ENCODE measurements at regions not wholly inside any gene's neighbourhood (a gene's known extent, or its start where the extent isn't known, plus 50 kb on each side); places are given as distances from the start of the nearest gene placed in this dataset.

DNA sequence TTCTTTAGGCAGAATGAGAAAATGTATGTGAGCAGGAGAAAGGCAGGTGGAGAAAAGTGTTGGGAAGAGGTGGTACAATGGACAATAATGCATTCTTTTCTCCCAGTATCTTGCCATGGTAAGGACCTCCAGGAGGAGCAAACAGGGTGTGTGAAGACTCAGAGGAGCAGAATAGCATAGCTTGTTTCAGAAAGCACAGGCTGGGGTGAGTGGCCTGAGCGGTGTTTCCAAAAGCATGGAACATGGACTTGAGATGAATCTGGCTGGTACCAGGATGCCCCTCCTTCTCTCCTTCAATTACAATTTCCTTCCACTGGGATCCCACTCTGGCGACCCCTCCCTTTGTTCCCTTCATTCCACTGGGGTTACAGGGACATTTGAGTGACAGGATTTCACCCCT, 123.4 kb upstream of the TNR start:
- H3K4me3 ChIP-seq (ENCODE audit: insufficient read length, low read depth): no peak overlapping the region
- no peak overlapping the region for H3K9ac ChIP-seq (ENCODE audit: insufficient read length, low read depth)
- no peaks in the 10 kb centered on the region for H3K36me3 ChIP-seq (ENCODE audit: insufficient read depth, insufficient read length, low read length)
- H3K9me3 ChIP-seq (ENCODE audit: insufficient read depth, low read length): no peaks in the 10 kb centered on the region
- TF ChIP-seq ZNF274 (IDR thresholded peaks at IDR 0.05; ENCODE audit: low read depth, low read length) (no peak), SUZ12 (IDR thresholded peaks at IDR 0.05; ENCODE audit: extremely low read depth, insufficient read depth, insufficient read length) (no peak), YY1 (IDR thresholded peaks at IDR 0.05; ENCODE audit: insufficient read depth, insufficient read length) (no peak)
- peaks cover 8% of the 10 kb centered on the region for H3K4me1 ChIP-seq (ENCODE audit: insufficient read depth, insufficient read length)
- DNase-seq (ENCODE audit: low read depth, low spot score): no peak
- no peaks in the 10 kb centered on the region for H3K27me3 ChIP-seq (ENCODE audit: insufficient read depth, insufficient read length)

DNA sequence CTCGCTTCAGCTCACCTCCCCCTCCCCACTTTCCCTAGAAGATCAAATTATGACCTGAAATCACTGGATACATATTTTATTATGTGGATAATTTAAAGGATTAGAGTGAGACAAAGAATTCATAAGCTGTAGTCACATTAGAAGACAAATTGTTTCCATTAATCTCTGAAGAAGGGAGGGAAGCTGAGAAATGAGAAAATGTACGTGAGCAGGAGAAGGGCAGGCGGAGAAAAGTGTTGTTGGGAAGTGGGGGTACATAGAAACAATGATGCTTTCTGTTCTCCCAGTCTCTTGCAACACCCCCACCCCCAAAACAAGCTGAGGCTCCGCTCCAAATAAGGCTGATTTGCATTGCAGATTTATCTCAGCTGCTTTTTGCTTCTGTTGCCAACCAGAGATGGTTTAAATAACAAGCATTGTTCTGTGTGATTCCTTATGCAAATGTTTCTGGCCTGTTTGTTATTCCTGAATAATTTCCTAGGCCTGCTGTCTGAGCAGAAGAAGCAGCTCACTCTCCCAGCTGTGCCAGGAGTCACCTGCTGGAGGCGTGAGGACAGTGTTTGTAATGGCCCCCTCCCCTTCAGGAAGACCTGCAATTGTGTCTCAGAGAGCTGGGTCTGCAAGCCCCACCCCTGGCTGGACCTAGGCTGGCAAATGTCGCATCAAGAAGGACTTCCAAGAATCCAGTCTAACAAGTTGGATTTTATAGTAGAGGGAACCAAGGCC, 121.8 kb upstream of the TNR start:
- no peak overlapping the region for H3K9ac ChIP-seq (ENCODE audit: insufficient read length, low read depth)
- no peak overlapping the region for H3K4me3 ChIP-seq (ENCODE audit: insufficient read length, low read depth)
- TF ChIP-seq ZNF274 (IDR thresholded peaks at IDR 0.05; ENCODE audit: low read depth, low read length) (no peak), YY1 (IDR thresholded peaks at IDR 0.05; ENCODE audit: insufficient read depth, insufficient read length) (no peak), SUZ12 (IDR thresholded peaks at IDR 0.05; ENCODE audit: extremely low read depth, insufficient read depth, insufficient read length) (no peak)
- peak; percentile 87 for DNase-seq (ENCODE audit: low read depth, low spot score)
- H3K4me1 ChIP-seq (ENCODE audit: insufficient read depth, insufficient read length): peaks cover 12% of the 10 kb centered on the region
- no peaks in the 10 kb centered on the region for H3K36me3 ChIP-seq (ENCODE audit: insufficient read depth, insufficient read length, low read length)
- no peaks in the 10 kb centered on the region for H3K27me3 ChIP-seq (ENCODE audit: insufficient read depth, insufficient read length)
- no peaks in the 10 kb centered on the region for H3K9me3 ChIP-seq (ENCODE audit: insufficient read depth, low read length)

DNA sequence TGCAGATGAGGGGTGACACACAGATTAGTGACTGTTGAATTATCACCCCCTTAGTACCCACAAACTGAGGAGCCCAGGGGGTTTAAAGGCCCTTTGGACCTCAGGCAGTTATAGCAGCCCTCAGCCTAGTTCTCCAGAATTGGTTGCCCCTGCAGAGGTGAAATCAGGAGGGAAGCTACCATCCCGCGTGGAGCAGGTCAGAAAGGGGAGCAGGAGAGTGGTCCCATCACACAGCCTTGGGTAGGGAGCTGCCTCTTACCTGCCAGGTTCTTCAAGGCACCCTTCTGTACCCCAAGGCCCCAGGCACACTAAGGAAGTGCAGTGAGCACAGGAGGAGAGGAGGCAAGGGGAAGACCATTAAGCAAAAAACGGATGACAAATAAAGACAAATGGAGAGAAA, 121.2 kb upstream of the TNR start:
- peaks cover 12% of the 10 kb centered on the region for H3K4me1 ChIP-seq (ENCODE audit: insufficient read depth, insufficient read length)
- H3K9me3 ChIP-seq (ENCODE audit: insufficient read depth, low read length): no peaks in the 10 kb centered on the region
- no peak for DNase-seq (ENCODE audit: low read depth, low spot score)
- H3K36me3 ChIP-seq (ENCODE audit: insufficient read depth, insufficient read length, low read length): no peaks in the 10 kb centered on the region
- H3K4me3 ChIP-seq (ENCODE audit: insufficient read length, low read depth): no peak overlapping the region
- no peak overlapping the region for H3K9ac ChIP-seq (ENCODE audit: insufficient read length, low read depth)
- no peaks in the 10 kb centered on the region for H3K27me3 ChIP-seq (ENCODE audit: insufficient read depth, insufficient read length)
- TF ChIP-seq SUZ12 (IDR thresholded peaks at IDR 0.05; ENCODE audit: extremely low read depth, insufficient read depth, insufficient read length): no peak
- TF ChIP-seq ZNF274 (IDR thresholded peaks at IDR 0.05; ENCODE audit: low read depth, low read length): no peak
- TF ChIP-seq YY1 (IDR thresholded peaks at IDR 0.05; ENCODE audit: insufficient read depth, insufficient read length): no peak

DNA sequence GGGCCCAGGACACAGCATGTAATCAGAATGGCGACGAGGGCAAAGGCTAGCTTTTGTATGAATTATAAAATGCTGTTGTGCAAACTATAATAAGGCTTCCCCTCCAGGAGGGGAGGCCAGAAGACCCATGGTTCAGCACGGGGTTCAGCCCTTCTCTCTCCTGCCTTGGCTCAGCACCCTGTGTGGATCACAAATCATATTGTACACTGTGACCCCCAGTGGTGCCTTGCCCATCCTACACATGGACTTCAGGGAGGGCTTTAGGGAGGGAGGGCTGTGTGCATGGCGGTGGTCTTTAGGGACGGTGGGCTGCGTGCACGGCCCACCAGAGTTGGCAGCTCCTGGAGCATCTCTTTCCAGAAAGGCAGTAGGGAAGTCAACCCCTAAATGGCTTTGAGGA, 120.8 kb upstream of the TNR start:
- H3K4me1 ChIP-seq (ENCODE audit: insufficient read depth, insufficient read length): peaks cover 12% of the 10 kb centered on the region
- no peak overlapping the region for H3K4me3 ChIP-seq (ENCODE audit: insufficient read length, low read depth)
- TF ChIP-seq YY1 (IDR thresholded peaks at IDR 0.05; ENCODE audit: insufficient read depth, insufficient read length) (no peak), ZNF274 (IDR thresholded peaks at IDR 0.05; ENCODE audit: low read depth, low read length) (no peak), SUZ12 (IDR thresholded peaks at IDR 0.05; ENCODE audit: extremely low read depth, insufficient read depth, insufficient read length) (no peak)
- no peaks in the 10 kb centered on the region for H3K9me3 ChIP-seq (ENCODE audit: insufficient read depth, low read length)
- H3K36me3 ChIP-seq (ENCODE audit: insufficient read depth, insufficient read length, low read length): no peaks in the 10 kb centered on the region
- H3K9ac ChIP-seq (ENCODE audit: insufficient read length, low read depth): no peak overlapping the region
- DNase-seq (ENCODE audit: low read depth, low spot score): no peak
- H3K27me3 ChIP-seq (ENCODE audit: insufficient read depth, insufficient read length): no peaks in the 10 kb centered on the region

DNA sequence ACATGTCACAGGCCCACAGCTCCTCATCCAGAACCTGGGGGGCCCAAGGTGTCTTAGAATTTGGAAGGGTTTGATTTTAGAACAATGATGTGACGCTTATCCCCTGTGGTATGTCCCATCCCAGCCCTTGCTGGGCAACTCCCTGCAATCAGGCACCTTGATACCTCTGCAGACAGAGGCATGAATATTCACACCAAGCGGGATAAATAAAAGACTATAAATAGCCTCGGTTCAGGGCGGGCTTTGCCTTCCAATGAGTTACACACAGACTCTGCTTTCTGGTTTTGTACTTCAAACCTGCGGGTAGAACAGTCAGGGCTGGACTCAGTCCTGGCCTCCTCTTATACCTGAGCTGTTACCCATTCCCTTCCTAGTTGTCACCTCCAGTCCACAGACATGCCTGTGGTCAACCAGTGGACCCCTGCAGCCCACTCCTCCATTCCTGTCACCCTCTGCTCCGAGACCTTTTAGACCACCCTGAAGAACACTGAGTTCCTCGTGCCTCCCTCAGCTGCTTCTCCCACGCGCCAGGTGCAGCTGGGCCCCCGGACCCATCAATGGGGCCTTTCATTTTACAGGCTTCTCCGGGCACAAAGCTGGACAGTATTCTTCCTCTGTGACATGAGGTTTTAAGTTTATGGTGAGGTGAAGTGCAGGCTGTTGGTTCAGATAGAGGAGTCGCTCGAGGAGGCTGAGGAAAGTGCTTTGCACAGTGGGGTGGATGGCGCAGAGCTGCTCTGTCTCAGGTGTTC, 120.1 kb upstream of the TNR start:
- Histone ChIP-seq H3K36me3 (ENCODE audit: insufficient read depth, insufficient read length, low read length) (no peaks in the 10 kb centered on the region), H3K4me1 (ENCODE audit: insufficient read depth, insufficient read length) (peaks cover 12% of the 10 kb centered on the region), H3K27me3 (ENCODE audit: insufficient read depth, insufficient read length) (no peaks in the 10 kb centered on the region), H3K9me3 (ENCODE audit: insufficient read depth, low read length) (no peaks in the 10 kb centered on the region), H3K4me3 (ENCODE audit: insufficient read length, low read depth) (no peak overlapping the region), H3K9ac (ENCODE audit: insufficient read length, low read depth) (no peak overlapping the region)
- TF ChIP-seq YY1 (IDR thresholded peaks at IDR 0.05; ENCODE audit: insufficient read depth, insufficient read length) (no peak), ZNF274 (IDR thresholded peaks at IDR 0.05; ENCODE audit: low read depth, low read length) (no peak), SUZ12 (IDR thresholded peaks at IDR 0.05; ENCODE audit: extremely low read depth, insufficient read depth, insufficient read length) (no peak)
- no peak for DNase-seq (ENCODE audit: low read depth, low spot score)

DNA sequence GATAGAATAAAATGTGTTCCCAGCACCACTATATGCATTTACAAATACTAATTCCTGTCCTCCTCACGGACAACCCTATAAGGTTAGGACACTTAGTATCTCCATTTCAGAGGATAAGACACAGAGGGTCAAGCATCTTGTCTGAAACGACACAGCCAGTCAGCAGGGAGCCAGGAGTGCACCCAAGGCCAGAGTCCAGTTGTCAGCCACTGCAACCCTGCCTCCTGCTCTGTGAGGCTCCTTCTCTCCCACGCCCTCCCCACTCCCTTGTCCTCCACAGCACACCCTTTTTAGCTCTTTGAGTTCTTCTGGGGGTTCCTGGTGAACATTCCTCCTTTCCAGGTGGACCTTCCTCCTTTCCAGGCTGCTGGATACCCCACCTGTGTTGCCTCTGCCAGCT, 119.0 kb upstream of the TNR start:
- peaks cover 12% of the 10 kb centered on the region for H3K4me1 ChIP-seq (ENCODE audit: insufficient read depth, insufficient read length)
- TF ChIP-seq ZNF274 (IDR thresholded peaks at IDR 0.05; ENCODE audit: low read depth, low read length): no peak
- TF ChIP-seq YY1 (IDR thresholded peaks at IDR 0.05; ENCODE audit: insufficient read depth, insufficient read length): no peak
- no peak for TF ChIP-seq SUZ12 (IDR thresholded peaks at IDR 0.05; ENCODE audit: extremely low read depth, insufficient read depth, insufficient read length)
- no peak overlapping the region for H3K4me3 ChIP-seq (ENCODE audit: insufficient read length, low read depth)
- no peaks in the 10 kb centered on the region for H3K27me3 ChIP-seq (ENCODE audit: insufficient read depth, insufficient read length)
- DNase-seq (ENCODE audit: low read depth, low spot score): no peak
- H3K9ac ChIP-seq (ENCODE audit: insufficient read length, low read depth): no peak overlapping the region
- H3K9me3 ChIP-seq (ENCODE audit: insufficient read depth, low read length): no peaks in the 10 kb centered on the region
- H3K36me3 ChIP-seq (ENCODE audit: insufficient read depth, insufficient read length, low read length): no peaks in the 10 kb centered on the region

DNA sequence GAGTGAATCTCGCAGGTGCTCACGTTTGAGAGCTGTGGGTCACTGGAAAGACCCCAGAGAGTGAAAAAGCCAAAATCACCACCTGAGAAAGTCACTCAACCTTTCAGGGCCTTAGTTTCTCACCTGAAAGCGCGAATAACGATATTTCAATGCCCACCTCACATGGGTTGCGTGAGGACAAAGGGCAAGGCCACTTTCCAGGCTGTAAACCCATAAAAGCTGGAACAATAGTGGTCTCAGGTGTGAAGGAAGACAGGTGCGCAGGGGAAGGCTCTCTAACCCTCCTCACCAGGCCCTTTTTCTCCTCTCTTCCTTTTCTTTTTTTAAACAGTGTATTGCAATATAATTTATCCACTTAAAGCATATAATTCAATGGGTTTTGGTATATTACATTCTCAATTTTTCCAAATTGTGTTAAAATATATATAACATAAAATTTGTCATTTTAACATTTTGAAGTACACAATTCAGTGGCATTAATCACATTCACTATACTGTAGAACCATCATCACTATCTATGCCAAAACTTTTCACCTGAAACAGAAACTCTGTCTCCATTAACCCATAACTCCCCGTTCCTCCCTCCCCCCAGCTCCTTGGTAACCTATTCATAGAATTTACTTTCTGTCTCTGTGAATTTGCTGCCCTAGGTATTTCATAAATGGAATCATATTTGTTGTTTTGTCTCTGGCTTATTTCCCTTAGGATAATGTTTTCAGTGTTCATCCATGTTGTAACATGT, 118.4 kb upstream of the TNR start:
- no peaks in the 10 kb centered on the region for H3K9me3 ChIP-seq (ENCODE audit: insufficient read depth, low read length)
- TF ChIP-seq YY1 (IDR thresholded peaks at IDR 0.05; ENCODE audit: insufficient read depth, insufficient read length): no peak
- TF ChIP-seq ZNF274 (IDR thresholded peaks at IDR 0.05; ENCODE audit: low read depth, low read length): no peak
- TF ChIP-seq SUZ12 (IDR thresholded peaks at IDR 0.05; ENCODE audit: extremely low read depth, insufficient read depth, insufficient read length): no peak
- DNase-seq (ENCODE audit: low read depth, low spot score): no peak

More for the DNA sequence above, 118.4 kb upstream of the TNR start:
- Histone ChIP-seq H3K9ac (ENCODE audit: insufficient read length, low read depth) (no peak overlapping the region), H3K4me1 (ENCODE audit: insufficient read depth, insufficient read length) (peaks cover 11% of the 10 kb centered on the region), H3K4me3 (ENCODE audit: insufficient read length, low read depth) (no peak overlapping the region), H3K27me3 (ENCODE audit: insufficient read depth, insufficient read length) (no peaks in the 10 kb centered on the region), H3K36me3 (ENCODE audit: insufficient read depth, insufficient read length, low read length) (no peaks in the 10 kb centered on the region)

Measured in NT2/D1 (cell line).